ENCODE measurements at regions not wholly inside any gene's neighbourhood (a gene's known extent, or its start where the extent isn't known, plus 50 kb on each side); places are given as distances from the start of the nearest gene placed in this dataset.

- H3K4me1 ChIP-seq (ENCODE audit: control insufficient read depth, extremely low read depth, insufficient read depth, low read length): no peaks in the 10 kb centered on the region
- no peaks in the 10 kb centered on the region for H3K79me2 ChIP-seq (ENCODE audit: control insufficient read depth, insufficient read depth, low read length)
- FAIRE-seq (no peak), DNase-seq (ENCODE audit: low read depth, low spot score) (no peak)
- no peak overlapping the region for H3K4me2 ChIP-seq (ENCODE audit: insufficient read depth, low read length)
- H3K9ac ChIP-seq (replicated peaks; ENCODE audit: extremely low read depth, insufficient read depth, low read length): no peak overlapping the region
- H4K20me1 ChIP-seq (replicated peaks; ENCODE audit: control insufficient read depth, extremely low read depth, insufficient read depth, low read length): no peaks in the 10 kb centered on the region
- no peak overlapping the region for H2AFZ ChIP-seq (ENCODE audit: low read depth, low read length)
- H3K4me3 ChIP-seq (replicated peaks in 1 of 3; ENCODE audit: insufficient read depth in 1 of 3, low read depth in 1 of 3, low read length in 3 of 3): no peak overlapping the region
- no TSS peak for BruUV-seq (replicated peaks)
- H3K9me3 ChIP-seq (replicated peaks; ENCODE audit: control insufficient read depth, insufficient read depth, low read length): peaks cover 2% of the 10 kb centered on the region
- no peaks in the 10 kb centered on the region for H3K36me3 ChIP-seq (ENCODE audit: control insufficient read depth in 2 of 2, extremely low read depth in 1 of 2, insufficient read depth in 2 of 2, low read length in 2 of 2)
- dilution Hi-C loops (cut with MboI; ENCODE audit: extremely low pct_ligation_motif_present, low sequenced_read_pairs) (no loop called here), intact Hi-C loops (cut with micrococcal nuclease) (no loop called here)
- H3K27ac ChIP-seq (ENCODE audit: insufficient read depth, low read depth, low read length): no peak overlapping the region
- no peaks in the 10 kb centered on the region for H3K9me1 ChIP-seq (replicated peaks; ENCODE audit: control insufficient read depth, extremely low read depth, insufficient read depth, low read length)
- POLR2A ChIA-PET: no interaction called here
- CTCF ChIA-PET: no interaction called here
- H3K27me3 ChIP-seq (ENCODE audit: control insufficient read depth in 2 of 2, insufficient read depth in 2 of 2, low read length in 2 of 2): no peaks in the 10 kb centered on the region
- TF ChIP-seq POLR2A (IDR thresholded peaks at IDR 0.05; ENCODE audit: low read depth, low read length) (no peak), FOS (IDR thresholded peaks at IDR 0.05; ENCODE audit: borderline replicate concordance, insufficient read depth, low read length) (no peak), CTCF (IDR thresholded peaks at IDR 0.05; ENCODE audit: extremely low read depth in 1 of 2, insufficient read depth in 1 of 2, low read depth in 1 of 2, low read length in 2 of 2) (no peak)
These were observed 1017.1 kb upstream of the EEF2KMT start for GRCh38 chr16:6114691-6115090.

- Histone ChIP-seq H3K4me1 (ENCODE audit: control insufficient read depth, extremely low read depth, insufficient read depth, low read length) (no peaks in the 10 kb centered on the region), H3K4me2 (ENCODE audit: insufficient read depth, low read length) (no peak overlapping the region), H4K20me1 (replicated peaks; ENCODE audit: control insufficient read depth, extremely low read depth, insufficient read depth, low read length) (no peaks in the 10 kb centered on the region), H2AFZ (ENCODE audit: low read depth, low read length) (no peak overlapping the region), H3K27me3 (ENCODE audit: control insufficient read depth in 2 of 2, insufficient read depth in 2 of 2, low read length in 2 of 2) (no peaks in the 10 kb centered on the region), H3K27ac (ENCODE audit: insufficient read depth, low read depth, low read length) (no peak overlapping the region), H3K9ac (replicated peaks; ENCODE audit: extremely low read depth, insufficient read depth, low read length) (no peak overlapping the region), H3K36me3 (ENCODE audit: control insufficient read depth in 2 of 2, extremely low read depth in 1 of 2, insufficient read depth in 2 of 2, low read length in 2 of 2) (no peaks in the 10 kb centered on the region), H3K9me3 (replicated peaks; ENCODE audit: control insufficient read depth, insufficient read depth, low read length) (peaks cover 2% of the 10 kb centered on the region), H3K4me3 (replicated peaks in 1 of 3; ENCODE audit: insufficient read depth in 1 of 3, low read depth in 1 of 3, low read length in 3 of 3) (no peak overlapping the region), H3K9me1 (replicated peaks; ENCODE audit: control insufficient read depth, extremely low read depth, insufficient read depth, low read length) (no peaks in the 10 kb centered on the region), H3K79me2 (ENCODE audit: control insufficient read depth, insufficient read depth, low read length) (no peaks in the 10 kb centered on the region)
- intact Hi-C loops (cut with micrococcal nuclease) (no loop called here), dilution Hi-C loops (cut with MboI; ENCODE audit: extremely low pct_ligation_motif_present, low sequenced_read_pairs) (no loop called here)
- BruUV-seq (replicated peaks): no TSS peak
- no peak for TF ChIP-seq POLR2A (IDR thresholded peaks at IDR 0.05; ENCODE audit: low read depth, low read length)
- TF ChIP-seq MYC (IDR thresholded peaks at IDR 0.05; ENCODE audit: low read depth, low read length): no peak
- TF ChIP-seq CTCF (IDR thresholded peaks at IDR 0.05; ENCODE audit: extremely low read depth in 1 of 2, insufficient read depth in 1 of 2, low read depth in 1 of 2, low read length in 2 of 2): no peak
- TF ChIP-seq FOS (IDR thresholded peaks at IDR 0.05; ENCODE audit: borderline replicate concordance, insufficient read depth, low read length): no peak
- TF ChIP-seq GATA2 (IDR thresholded peaks at IDR 0.05; ENCODE audit: insufficient read depth, insufficient read length, low read depth, low read length): no peak
- no peak for TF ChIP-seq JUN (IDR thresholded peaks at IDR 0.05; ENCODE audit: borderline replicate concordance, insufficient read depth, insufficient read length, low read depth)
- DNase-seq (ENCODE audit: low read depth, low spot score) (no peak), FAIRE-seq (no peak)
- ChIA-PET POLR2A (no interaction called here), CTCF (no interaction called here)
These were observed 1016.2 kb upstream of the EEF2KMT start for GRCh38 chr16:6113749-6114148.
